ENCODE measurements at regions not wholly inside any gene's neighbourhood (a gene's known extent, or its start where the extent isn't known, plus 50 kb on each side); places are given as distances from the start of the nearest gene placed in this dataset.
A peak's percentile ranks its signal among the peaks of the same experiment; 100 is the strongest.

DNA sequence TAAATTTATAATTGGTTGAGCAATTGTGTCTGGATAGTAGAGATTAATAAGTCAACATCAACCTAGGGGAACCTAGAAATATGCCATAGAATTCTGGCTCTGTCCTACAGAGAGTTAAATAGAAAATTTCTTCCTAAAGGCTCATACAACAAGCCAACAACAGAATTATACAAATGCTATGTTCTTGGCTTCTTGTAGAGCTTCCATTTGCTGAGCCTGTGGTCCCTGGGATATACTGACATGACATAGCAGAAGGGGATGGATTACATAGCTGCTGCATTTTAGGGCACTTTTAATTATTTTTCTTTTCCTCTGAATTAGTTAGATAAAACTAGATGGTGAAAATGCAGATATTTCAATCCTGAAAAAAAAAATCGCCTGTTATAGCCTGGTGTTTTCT, 95.5 kb upstream of the ST6GAL2 start:
- DNase-seq, result no peak

DNA sequence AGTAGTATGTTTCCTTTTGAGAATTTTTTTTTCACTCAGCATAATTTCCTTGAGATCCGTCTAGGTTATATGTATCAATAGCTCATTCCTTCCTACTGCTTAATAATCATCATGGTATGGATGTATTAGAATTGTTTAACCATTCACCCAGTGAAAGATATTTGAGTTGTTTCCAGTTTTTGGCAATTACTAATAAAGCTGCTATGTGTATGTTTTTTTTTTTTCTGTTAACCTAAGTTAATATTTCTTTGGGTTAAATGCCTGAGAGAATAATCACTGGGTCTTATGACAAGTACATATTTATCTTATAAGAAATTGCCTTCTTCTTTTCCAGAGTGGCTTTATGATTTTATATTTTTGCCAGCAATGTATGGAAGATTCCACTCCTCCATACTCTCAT, 96.4 kb upstream of the ST6GAL2 start:
- no peak for DNase-seq

DNA sequence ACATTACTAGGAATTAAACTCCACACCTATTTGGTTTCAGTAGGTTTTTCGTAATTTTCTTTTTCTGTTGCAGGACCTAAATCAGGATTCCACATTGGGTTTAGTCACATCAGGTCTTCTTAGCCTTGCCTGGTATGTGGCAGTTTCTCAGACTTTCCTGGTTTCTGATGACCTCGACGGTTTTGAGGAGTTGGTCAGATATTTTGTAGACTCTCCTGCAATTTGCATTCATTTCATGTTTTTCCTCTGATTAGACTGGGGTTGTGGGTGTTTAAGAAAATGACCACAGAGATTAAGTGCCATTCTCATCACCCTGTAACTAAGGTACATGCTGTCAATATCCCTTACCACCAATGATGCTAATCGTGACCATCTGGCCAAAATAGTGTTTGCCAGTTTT, 97.3 kb upstream of the ST6GAL2 start:
- DNase-seq, result no peak

DNA sequence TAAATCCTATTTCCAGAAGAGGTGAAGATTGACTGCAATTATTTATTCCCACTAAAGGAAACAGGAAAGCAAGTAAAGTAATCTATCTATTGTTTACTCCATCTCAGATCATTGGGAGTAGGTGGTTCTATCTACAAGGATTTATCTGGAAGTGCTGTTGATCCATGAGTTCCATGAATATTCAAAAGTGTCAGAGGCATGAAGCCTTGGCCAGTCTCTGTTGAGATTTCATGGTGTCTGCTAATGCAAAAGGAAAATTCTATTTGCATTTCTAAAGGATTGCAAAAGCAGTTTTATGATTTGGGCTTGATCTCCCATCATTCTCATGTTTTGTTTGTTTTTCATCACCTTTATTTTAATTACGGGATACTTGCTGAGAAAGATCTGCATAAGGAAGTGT, 102.4 kb upstream of the ST6GAL2 start:
- no peak for DNase-seq

DNA sequence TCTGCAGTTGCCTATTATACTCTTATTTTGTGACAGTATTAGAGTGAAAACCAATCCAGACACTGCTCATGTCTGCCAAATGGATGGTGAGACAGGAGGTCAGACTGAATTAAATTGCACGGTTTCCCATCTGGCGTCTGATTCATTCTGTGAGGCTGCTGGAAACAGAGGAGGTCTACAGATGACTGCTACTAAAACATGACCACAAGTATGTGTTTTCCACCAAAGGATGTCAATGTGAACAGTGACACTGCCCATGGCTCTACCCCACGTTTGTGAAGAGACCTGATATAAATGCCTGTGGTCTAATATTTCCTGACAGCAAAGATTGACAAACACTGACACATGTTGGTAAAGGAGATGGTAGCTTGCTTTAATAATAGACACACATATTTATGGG, 104.3 kb upstream of the ST6GAL2 start:
- DNase-seq, result no peak

DNA sequence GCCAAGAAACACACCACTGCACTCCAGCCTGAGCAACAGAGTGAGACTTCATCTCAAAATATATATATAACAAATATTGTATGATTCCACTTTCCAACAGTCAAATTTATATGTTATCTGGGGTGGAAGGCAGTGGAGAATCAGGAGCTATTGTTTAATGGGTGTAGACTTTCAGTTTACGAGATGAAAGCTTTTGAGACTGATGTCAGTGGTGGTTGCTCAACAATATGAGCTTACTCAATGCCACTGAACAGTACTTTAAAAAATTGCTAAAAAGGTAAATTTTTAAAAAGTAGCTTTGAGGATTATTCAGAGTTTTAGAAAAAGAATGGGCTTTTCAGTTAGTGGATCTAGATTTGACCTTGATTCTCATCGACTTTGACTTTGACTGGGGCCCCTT, 105.9 kb upstream of the ST6GAL2 start:
- no peak for DNase-seq

DNA sequence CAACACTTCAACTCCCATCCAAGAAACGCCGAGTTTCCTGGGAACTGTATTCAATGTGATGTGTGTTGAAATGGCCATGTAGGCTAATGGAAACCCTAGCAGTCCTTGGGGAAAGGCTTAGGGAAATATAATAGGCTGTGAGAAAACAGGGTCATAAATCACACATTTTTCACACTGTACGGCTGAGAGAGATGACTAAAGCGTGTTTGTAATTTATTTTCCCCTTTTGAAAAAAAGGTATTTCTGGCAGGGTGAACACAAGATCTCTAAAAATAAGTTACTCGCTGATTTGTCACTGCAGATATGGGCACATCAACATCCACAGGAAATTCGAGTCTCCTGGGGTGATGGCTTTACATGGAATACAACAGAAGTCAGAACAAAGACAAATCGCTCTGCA, 109.6 kb upstream of the ST6GAL2 start:
- no peak for DNase-seq

DNA sequence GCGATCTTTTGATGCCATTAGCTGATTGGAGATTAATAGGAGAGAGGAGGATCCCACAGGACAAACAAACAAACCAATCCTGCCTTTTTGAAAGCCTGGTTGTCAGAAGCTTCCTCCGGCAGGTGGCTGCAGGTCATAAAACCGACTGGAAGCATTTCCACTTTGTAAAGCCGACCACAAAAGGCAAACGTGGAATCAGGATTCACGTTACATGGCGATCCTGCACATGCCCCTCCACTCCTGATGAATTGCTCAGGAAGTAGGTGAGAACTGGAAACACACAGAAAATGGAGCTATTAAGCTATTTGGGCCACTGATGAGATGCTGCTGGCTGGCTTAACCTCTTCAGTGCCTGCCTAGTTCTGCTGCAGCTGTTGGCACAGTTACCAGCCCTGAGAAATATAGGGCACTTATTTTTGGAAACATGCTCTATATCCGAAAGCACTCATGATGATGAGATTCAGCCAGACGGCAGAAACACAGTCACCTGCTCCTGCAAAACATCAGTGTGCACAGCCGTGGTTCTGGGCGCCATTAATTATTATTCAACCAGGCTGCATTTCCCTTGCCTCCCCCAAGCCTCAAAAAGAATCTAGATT, 110.3 kb upstream of the ST6GAL2 start:
- no peak for DNase-seq

DNA sequence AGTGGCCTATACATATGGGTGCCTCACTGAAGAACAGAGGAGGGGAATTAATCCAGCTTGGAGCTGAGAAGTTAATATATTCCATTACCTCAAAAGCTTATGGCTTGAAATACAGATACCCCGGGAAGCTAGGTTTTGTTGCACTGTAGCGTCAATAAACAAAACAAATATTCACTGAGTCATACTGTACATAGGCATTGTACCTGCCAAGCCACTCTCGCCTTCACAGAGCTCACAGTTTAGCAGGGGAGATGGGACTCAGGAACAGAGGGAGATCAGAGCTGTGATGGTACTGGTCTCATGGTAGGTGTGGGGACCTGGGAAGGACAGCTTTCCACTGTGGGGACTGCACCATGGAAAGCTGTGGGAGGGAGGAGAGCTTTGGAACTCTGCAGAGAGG, 111.2 kb upstream of the ST6GAL2 start:
- no peak for DNase-seq

DNA sequence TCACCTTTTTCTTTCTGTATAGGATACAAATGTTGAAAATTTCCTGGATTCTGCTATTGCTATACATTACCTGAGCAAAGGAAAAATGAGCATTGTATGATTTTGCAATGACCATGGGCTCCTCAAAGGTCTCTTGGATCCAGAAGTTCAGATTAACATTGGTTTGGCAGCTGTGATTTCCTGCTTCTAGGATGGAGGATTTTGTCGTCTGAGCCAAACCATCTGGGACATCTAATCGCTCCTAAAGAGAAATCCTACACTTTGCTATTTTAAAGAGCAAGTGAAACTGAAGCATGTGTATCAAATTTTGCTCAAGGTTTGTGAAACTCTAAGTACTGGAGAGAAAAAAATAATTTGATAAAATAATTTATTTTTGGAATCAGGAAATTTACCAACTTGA, 115.1 kb upstream of the ST6GAL2 start:
- DNase-seq, result no peak

DNA sequence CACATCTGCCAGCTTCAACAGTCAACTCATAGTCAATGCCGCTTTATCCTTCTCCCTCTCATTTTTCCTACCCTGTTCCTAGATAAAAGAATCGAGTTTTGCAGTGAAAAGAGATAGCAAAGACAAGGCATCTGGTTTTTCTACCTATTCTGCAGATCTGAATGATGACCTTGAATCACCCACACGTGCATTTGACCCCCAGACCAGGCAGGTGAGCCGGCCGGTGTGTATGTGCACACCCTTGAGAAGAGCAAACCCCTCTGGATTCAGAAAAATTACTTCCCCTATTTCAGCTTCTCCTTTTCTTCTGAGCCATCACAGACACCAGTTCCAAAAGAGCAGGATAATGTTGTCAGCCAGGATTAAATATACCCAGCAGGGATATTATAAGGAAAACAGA, 115.6 kb upstream of the ST6GAL2 start:
- peak in 1 of 4 experiments; percentile 0 for DNase-seq

DNA sequence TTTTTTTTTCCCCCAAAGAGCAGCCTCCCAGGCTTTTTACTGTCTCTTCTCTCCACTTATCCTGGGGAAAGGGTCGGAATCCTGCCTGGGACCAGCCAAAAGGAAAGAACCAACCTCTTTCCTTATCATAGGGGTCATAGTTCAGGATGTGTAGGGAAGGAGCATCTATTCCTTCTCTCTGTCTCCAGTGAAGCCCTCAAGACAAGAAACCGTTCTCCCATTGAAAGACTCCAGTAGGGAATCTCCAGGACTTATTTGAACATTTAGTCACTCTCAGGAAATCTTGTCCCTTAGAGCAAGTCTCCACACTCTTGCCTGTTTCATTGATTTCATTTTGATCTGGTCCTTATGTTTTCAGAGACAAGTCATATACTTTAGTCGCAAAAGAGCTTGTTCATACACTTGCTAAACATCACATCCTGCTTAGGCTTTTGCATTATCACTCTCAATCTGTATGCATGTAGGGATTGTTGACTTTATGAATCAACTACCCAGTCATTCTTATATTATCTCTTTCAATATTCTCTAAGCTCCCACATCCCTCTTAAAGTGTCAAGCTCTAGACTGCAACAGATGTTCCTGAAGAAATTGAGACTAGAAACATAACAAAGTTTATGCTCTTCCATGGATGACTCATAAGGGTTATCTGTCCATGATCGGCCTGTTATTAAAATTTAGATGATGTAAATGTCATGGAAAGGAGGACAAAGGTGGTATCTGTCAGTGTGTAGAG, 116.2 kb upstream of the ST6GAL2 start:
- no peak for DNase-seq

DNA sequence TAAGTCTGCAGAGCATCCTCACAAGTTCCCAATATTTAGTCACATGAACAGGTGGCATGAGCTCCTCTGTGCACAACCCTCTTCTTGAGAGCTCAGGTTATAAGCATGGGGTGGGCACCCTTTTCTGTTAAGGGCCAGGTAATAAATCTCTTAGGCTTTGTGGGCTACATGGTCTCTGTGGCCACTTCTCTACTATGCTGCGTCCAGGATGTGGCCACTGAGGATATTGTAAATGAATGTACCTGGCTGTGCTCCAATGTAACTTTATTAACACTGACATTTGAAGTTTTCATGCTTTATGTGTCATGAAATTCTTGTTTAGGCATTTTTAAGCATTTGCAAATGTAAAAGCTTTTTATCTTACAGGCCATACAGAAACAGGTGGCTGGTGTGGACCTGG, 116.8 kb upstream of the ST6GAL2 start:
- no peak for DNase-seq

DNA sequence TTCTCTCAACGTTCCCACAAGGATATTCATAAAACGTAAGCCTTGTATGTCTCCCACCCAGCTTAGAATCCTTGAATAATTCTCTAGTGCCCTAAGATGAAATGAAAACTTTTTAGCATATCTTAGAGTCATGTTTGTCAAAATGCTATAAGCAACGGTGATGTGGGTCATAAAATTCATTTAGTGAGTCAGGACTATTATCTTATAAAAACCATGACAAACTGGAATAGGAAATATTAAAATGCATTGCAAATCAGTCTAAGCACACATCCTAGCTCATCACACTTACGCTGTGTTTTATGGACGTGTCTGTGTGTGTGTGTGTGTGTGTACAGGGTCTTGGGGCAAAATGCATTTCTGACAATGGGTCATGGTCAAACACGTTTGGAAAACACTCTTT, 119.9 kb upstream of the ST6GAL2 start:
- DNase-seq, result no peak

DNA sequence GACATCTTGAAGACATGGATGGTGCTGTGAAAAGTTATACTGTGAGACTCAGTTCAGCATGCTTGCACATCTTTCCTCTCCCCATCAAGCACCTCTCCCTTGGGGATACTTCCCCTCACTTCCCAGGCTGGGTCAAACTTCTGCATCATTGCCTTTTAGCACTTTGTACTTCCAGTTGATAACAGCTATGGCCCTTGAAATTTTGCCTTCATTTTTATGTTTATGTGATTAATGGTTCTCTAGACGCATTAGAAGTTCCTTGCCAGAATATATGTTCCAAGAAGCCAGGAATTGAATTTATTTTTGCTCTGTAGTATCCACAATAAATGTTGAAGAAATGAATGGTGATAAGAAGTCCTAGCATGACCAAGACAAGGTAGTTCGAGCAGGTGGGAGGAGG, 120.9 kb upstream of the ST6GAL2 start:
- no peak for DNase-seq

DNA sequence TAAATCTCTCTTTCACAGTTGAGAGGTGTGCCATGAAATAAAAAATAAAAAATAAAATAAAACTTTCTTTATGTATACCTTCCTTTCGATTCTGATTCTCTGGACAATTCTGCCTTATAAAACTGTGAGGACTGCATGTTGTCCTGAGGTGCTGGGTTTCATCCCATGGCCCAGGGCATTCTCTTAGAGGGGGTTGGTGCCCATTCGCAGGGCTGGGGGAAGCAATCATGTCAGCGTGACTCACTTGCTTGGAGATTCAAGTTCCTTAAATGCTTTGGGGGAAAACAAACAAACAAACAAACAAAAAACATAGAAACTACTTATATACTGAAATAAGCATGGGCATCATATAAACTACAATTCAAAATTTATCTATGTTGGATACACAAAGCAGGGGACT, 122.0 kb upstream of the ST6GAL2 start:
- no peak for DNase-seq

DNA sequence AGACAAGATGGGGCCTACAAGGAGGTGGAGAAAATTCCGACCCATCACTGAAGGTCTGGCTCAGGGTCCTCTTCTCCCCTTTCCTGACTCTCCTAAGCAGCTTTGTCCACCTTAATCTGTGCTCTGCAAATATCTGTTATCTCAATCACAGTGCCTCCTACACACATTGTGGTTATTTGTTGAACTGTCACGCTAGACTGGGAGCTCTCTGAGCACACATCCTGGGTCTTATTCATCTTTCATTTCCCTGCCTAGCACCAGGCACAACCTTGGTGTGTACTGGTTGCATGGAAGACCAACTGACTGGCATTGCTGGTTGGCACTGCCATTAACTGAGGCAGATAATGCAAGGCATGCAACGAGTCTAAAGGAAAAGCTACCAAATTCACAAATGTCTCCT, 122.9 kb upstream of the ST6GAL2 start:
- no peak for DNase-seq

DNA sequence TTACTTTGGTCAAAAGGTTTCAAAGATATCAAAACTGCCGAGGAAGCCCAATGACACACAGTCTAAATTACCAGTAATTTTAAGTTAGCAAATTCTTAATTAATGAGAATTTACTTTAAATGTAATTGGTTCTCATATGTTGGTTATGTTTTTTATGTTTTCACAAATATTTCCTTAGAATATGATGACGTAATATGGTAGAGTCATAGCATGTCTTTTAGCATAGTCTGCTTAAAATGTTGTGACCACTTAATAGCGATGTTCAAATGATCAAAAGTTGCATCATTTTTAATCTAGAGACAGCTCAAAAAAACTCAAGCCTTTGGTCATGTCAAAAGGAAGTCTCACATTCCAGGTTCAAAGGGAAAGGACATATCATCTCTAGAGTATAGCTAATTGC, 123.3 kb upstream of the ST6GAL2 start:
- no peak for DNase-seq

DNA sequence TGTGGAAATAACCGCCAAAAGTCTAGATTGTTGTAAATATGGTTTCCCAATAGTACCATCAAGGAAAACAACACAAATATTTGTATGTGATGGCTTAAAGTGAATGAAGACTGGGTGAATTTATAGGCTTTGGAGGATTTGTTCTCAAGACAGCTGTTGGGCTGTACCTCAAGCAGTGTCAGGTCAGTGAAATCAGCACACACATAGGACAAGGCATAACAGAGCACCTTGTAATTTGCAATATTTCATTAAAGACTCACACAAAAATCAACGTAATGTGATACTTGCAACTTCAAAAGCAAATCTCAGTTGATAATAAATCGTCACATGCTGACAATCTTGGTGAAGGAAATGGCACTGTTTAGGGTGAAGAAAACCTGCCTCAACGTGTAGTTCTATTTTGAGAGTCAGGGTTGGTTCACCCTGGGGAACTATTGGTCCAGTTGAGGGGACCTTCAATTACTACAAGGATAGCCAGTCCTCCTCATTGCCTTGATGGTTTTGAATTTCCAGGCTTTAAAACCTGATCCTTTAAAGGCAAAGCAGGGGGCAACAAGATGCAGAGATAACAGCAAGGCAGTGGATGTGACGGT, 126.8 kb upstream of the ST6GAL2 start:
- DNase-seq, result no peak

DNA sequence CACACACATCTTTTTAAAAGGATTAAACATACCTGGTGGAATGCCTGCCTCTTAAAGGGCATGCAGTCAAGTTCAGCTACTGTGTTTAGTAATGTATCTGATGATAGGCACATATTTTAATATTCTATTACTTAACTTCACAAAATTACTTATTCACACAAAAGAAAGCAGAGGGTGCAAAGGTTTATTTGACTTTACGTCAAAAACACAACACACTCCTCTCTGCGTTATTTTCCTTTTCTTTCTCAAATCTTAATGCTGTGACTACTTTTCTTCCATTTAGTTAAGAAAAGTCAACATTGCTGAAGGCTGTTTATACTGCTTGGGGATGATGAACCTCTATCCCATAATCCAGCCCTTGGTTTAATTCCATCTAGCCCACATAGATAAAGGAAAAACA, 127.9 kb upstream of the ST6GAL2 start:
- DNase-seq, result no peak

DNA sequence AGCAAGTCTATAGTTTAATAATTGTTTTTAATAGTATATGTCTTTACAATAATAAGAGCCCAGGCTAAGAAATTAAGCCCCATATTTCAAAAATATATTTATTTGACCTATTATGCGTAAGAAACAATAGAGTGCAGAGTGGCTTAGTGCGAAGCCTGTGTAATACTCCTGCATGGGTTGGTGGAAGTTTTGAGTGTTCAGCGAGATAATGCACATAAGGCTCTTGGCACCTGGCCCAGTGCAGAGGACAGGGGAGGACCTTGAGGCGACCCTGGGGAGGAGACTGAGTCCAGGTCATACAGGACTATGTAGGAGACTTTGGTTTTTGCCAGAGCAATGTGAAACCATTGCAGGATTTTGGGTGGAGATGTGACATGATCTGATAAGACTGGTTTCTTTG, 132.4 kb upstream of the ST6GAL2 start:
- no peak for DNase-seq

DNA sequence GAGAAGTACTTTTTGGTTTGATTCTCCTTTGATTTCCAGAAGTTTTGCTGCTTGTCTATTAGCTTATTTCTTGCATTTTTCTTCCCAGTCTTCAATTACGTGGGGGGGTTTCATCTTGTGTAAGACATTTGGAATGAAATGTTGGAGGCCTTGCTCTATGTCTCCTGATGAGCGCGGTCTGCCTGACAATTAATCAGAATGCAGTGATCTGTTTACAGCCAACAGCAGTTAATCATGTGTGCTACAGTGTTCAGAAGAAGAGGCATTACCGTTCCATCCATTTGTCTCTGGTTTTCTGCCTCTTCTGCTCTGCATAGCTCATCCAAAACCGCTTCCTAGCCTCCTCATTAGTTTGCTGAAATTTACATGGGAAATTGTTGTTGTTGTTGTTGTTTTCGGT, 134.4 kb upstream of the ST6GAL2 start:
- no peak for DNase-seq

DNA sequence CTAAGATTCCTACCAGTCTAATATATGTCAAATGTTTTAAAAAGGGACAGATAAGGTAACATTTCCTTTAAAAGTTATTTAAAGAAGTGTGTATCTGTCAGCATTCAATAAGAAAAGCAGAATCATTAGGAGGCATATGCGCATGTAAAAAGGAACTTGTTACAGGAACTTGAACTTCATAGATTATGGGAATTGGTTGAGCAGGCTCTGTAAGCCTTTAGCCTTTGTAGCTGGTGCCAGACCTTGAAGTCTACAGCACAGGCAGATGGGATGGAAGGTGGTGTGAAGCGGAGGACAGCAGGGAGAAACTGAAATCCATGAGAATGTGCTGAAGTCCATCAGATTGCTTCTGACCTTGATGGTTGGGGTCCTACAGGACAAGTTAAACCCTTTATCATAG, 138.3 kb upstream of the ST6GAL2 start:
- DNase-seq, result no peak

DNA sequence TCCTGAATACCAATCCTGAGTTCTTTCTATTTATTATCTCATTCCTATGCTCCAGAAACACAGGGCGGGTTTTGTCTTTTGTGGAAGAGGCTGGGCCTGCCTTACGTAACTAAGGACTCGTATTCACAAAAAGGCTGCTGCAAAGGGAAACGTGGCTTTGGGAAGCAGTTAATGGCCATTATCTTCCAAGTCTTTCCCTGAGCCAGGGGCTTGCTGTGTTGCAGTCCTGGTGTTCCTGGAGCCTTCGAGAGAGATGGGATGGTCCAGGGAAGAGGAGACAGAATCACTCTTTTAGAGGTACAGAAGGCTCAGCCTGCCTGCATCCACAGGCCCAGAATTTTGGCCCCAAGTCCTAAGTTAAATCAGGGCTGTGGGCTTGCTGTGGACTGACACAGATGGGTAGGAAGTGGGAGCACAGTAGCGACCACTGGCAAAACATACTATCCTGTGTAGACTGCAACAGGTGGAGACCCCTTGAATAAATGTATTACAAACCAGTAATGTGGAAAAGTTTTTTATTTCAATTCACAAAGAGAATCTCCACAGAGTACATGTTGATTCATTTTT, 139.4 kb upstream of the ST6GAL2 start:
- DNase-seq, result no peak

All from suppressor macrophage (primary cell).